ENCODE measurements at regions not wholly inside any gene's neighbourhood (a gene's known extent, or its start where the extent isn't known, plus 50 kb on each side); places are given as distances from the start of the nearest gene placed in this dataset.

- Histone ChIP-seq H4K20me1 (ENCODE audit: control insufficient read depth, insufficient read depth, low read length, poor library complexity, severe bottlenecking) (no peaks in the 10 kb centered on the region), H3K4me3 (ENCODE audit: control extremely low read depth in 1 of 5, extremely low read depth in 1 of 5, insufficient read depth in 1 of 5, low read depth in 2 of 5, low read length in 4 of 5) (no peak overlapping the region), H3K36me3 (replicated peaks in 1 of 2; ENCODE audit: control extremely low read depth in 1 of 2, control insufficient read depth in 1 of 2, extremely low read depth in 1 of 2, insufficient read depth in 2 of 2, low read length in 1 of 2) (no peaks in the 10 kb centered on the region), H3K9ac (ENCODE audit: low read length) (no peak overlapping the region), H3K27me3 (replicated peaks in 1 of 4; ENCODE audit: control extremely low read depth in 1 of 4, control insufficient read depth in 3 of 4, insufficient read depth in 4 of 4, low read length in 3 of 4) (no peaks in the 10 kb centered on the region), H3K9me3 (ENCODE audit: control extremely low read depth in 1 of 3, control insufficient read depth in 2 of 3, insufficient read depth in 1 of 3, low read length in 2 of 3) (no peaks in the 10 kb centered on the region), H3K27ac (ENCODE audit: low read length in 2 of 2) (no peak overlapping the region), H3K79me2 (ENCODE audit: control insufficient read depth, insufficient read depth, low read length) (no peaks in the 10 kb centered on the region), H2AFZ (ENCODE audit: insufficient read depth, low read depth, low read length, poor library complexity, severe bottlenecking) (no peak overlapping the region), H3K4me1 (ENCODE audit: control insufficient read depth in 2 of 2, insufficient read depth in 2 of 2, low read length in 2 of 2) (peaks cover 0 to 13% of the 10 kb centered on the region in 2 donors), H3K4me2 (replicated peaks; ENCODE audit: low read depth, low read length, poor library complexity, severe bottlenecking) (no peak overlapping the region)
- 88% methylated on average over 5 of the region's 10 CpGs for WGBS (ENCODE audit: insufficient coverage)
- Mint-ChIP-seq H3K27me3 (no peaks in the 10 kb centered on the region), H3K4me1 (peaks cover 15% of the 10 kb centered on the region), H3K27ac (no peak overlapping the region), H3K9me3 (ENCODE audit: insufficient read depth) (no peaks in the 10 kb centered on the region), H3K4me3 (no peak overlapping the region)
- ATAC-seq (ENCODE audit: low read depth): peak; percentile 31
- POLR2A ChIA-PET: no interaction called here
- CTCF ChIA-PET: interaction anchor here (0.6 to 1.4 kb wide), 4 partner anchors 11 to 215 kb away, joined by 3 to 7 read pairs (median 4); no protein-coding TSS in a partner anchor
- peak; percentile 21 for TF ChIP-seq CTCF (IDR thresholded peaks at IDR 0.05)
- TF ChIP-seq EZH2 (IDR thresholded peaks at IDR 0.05; ENCODE audit: borderline replicate concordance, insufficient read depth, low read depth, low read length, poor library complexity, severe bottlenecking): no peak
- intact Hi-C loops (cut with micrococcal nuclease): loop anchor here (5.0 to 10.0 kb wide), 3 partner anchors 72 to 217 kb away; partner anchors contain the start of gene TGIF1
- peak; percentile 37 for DNase-seq
Observed at GRCh38 chr18:3380384-3380961, 69.5 kb upstream of the TGIF1 start.

DNA sequence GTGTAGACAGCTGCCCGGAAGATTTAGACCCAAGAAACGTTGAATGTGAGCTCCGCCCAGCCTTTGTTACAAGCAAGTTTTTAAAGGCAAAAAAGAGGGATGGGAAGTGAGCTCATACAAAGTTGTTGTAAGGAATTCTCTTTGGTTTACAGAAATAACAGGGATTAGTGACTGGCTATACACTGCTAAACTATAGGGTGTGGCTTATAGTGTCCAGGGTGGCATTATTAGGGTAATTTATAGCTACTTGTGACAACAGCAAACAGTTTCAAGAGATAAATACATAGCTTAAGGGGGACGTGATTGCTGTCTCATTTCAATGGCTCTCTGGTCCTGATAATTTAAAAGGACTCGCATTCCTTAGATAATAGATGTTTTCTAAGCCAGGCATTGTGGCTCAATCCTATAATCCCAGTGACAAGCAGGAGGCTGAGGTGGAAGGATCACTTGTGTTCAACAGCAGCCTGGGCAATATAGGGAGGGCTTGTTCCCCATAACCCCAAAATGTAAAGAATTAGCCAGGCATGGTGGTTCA lies 66.5 kb upstream of the TGIF1 start:
- 91% methylated on average over 5 of the region's 5 CpGs for WGBS (ENCODE audit: insufficient coverage)
- peaks cover 6 to 13% of the 10 kb centered on the region in 2 donors for H3K4me1 ChIP-seq (ENCODE audit: control insufficient read depth in 2 of 2, insufficient read depth in 2 of 2, low read length in 2 of 2)
- DNase-seq (no peak), ATAC-seq (ENCODE audit: low read depth) (no peak)
- no peak for TF ChIP-seq CTCF (IDR thresholded peaks at IDR 0.05)
- no peak for TF ChIP-seq EZH2 (IDR thresholded peaks at IDR 0.05; ENCODE audit: borderline replicate concordance, insufficient read depth, low read depth, low read length, poor library complexity, severe bottlenecking)
- ChIA-PET CTCF (interaction anchor here (0.7 to 1.1 kb wide), 4 partner anchors 10 to 283 kb away, joined by 3 to 5 read pairs (median 4); no protein-coding TSS in a partner anchor), POLR2A (interaction anchor here (0.6 to 2.0 kb wide), 2 partner anchors 66 to 211 kb away, joined by 5 to 8 read pairs; partner anchors contain the start of gene TGIF1)
- H2AFZ ChIP-seq (ENCODE audit: insufficient read depth, low read depth, low read length, poor library complexity, severe bottlenecking): peak overlapping the region; percentile 67
- no peaks in the 10 kb centered on the region for H3K36me3 ChIP-seq (replicated peaks in 1 of 2; ENCODE audit: control extremely low read depth in 1 of 2, control insufficient read depth in 1 of 2, extremely low read depth in 1 of 2, insufficient read depth in 2 of 2, low read length in 1 of 2)
- H3K27me3 ChIP-seq (replicated peaks in 1 of 4; ENCODE audit: control extremely low read depth in 1 of 4, control insufficient read depth in 3 of 4, insufficient read depth in 4 of 4, low read length in 3 of 4): no peaks in the 10 kb centered on the region
- no peaks in the 10 kb centered on the region for H3K9me3 ChIP-seq (ENCODE audit: control extremely low read depth in 1 of 3, control insufficient read depth in 2 of 3, insufficient read depth in 1 of 3, low read length in 2 of 3)
- Mint-ChIP-seq H3K27ac (peak overlapping the region; percentile 37), H3K4me1 (peaks cover 17% of the 10 kb centered on the region), H3K27me3 (no peaks in the 10 kb centered on the region), H3K9me3 (ENCODE audit: insufficient read depth) (no peaks in the 10 kb centered on the region), H3K4me3 (no peak overlapping the region)
- no peaks in the 10 kb centered on the region for H4K20me1 ChIP-seq (ENCODE audit: control insufficient read depth, insufficient read depth, low read length, poor library complexity, severe bottlenecking)
- intact Hi-C loops (cut with micrococcal nuclease): loop anchor here (5.0 to 10.0 kb wide), 3 partner anchors 69 to 214 kb away; partner anchors contain the start of gene TGIF1
- H3K9ac ChIP-seq (ENCODE audit: low read length): no peak overlapping the region
- H3K27ac ChIP-seq (ENCODE audit: low read length in 2 of 2): no peak overlapping the region
- H3K4me3 ChIP-seq (ENCODE audit: control extremely low read depth in 1 of 5, extremely low read depth in 1 of 5, insufficient read depth in 1 of 5, low read depth in 2 of 5, low read length in 4 of 5): no peak overlapping the region
- no peaks in the 10 kb centered on the region for H3K79me2 ChIP-seq (ENCODE audit: control insufficient read depth, insufficient read depth, low read length)
- H3K4me2 ChIP-seq (replicated peaks; ENCODE audit: low read depth, low read length, poor library complexity, severe bottlenecking): no peak overlapping the region

Measured in B cell (primary cell).